Occipital lobe (tissue), 1 donor: ENCODE measurements at regions not wholly inside any gene's neighbourhood (a gene's known extent, or its start where the extent isn't known, plus 50 kb on each side); places are given as distances from the start of the nearest gene placed in this dataset.

ENCODE experiments used
- DNase-seq: peaks from one replicate; lab custom pipeline; 2025; lab: John Stamatoyannopoulos, UW

DNA sequence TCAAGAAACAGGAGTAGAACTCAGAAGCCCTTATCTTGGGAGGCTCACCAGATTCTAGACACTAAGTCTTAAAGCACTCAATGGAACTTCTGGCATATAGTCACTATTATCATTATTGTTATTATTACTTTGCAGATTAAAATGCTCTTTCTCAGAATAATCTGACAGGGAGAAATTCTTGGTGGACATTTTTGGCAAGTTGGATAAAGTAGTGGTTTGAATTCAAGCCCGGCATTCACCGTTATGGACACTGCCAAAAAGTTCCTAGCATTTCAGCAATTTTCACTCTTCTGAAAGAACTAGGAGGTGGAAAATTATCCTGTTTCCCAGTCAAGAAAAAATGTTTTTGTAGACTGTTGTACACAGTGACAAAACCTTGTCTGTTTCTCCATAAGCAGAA, 179.6 kb upstream of the ISX start:
- no peak for DNase-seq

DNA sequence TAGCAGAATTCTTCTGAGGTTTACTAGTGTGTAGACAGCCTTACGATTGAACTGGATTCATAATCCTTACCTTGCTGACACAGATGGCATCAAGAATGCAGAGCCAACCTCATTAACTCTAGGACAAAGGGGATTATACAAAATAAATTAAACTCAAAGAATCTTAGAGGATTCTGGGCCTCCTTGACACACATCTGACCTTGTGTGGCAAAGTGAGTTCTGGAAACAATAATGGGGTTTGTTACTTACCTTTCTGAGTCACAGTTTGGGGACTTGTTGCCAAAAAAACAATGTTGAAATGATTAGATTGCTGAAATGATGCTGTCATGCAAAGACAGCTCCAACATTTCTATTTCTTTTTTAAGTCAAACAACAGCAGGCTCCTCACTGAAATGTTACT, 179.1 kb upstream of the ISX start:
- no peak for DNase-seq

DNA sequence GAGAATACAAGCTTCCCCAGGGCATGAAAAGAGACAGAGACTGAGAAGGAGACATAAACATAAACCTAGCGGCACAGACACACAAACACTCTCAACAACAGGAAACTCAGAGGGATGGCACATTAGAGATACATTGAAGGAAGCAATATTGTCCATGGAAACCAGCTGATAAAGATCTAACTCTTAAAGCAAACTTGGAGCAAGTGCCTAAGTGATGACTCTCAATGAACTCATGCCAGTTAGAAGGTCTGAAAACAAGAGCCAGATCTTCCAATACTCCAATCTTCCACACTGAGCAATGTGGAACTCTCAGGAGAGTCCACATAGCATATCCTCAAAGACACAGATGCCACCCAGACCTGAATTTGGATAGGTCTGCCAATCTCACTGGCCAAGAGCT, 168.8 kb upstream of the ISX start:
- DNase-seq, result no peak

DNA sequence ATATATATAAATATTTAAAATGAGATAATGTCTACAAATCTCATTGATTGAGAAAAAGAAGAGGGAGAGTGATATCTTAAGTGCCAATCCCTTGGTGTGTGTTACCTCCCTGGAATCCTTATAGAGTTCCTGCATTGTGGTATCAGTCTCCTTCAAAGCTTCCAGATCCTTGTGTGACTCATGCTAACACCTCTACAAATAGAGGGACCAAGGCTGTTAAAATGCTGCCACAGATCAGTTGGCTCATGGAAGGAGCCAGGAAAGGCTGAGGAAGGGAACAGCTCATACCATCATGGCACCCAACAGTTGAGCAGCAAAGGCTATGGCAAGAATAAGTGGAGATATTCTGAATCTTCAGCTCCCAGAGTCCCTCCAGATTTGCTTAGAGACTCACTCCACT, 163.6 kb upstream of the ISX start:
- DNase-seq, result no peak

DNA sequence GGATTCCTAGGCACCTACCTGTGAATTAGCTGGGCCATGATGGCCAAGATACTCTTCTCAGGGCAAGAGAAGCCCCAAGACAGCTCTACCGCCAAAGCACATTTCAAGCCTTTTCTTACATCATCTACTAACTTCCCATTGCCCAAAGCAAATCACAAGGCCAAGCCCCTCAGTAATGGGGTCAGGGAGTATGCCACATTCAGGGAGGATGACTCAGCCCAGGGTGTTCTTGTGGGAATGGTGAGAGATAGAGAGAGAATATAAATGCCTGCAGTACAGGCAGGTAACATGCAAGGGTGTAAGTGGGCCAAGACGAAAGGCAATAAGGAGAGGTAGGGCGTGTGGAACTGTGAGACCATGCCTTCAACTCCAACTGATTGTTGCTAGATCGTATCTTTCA, 162.5 kb upstream of the ISX start:
- DNase-seq, result no peak

DNA sequence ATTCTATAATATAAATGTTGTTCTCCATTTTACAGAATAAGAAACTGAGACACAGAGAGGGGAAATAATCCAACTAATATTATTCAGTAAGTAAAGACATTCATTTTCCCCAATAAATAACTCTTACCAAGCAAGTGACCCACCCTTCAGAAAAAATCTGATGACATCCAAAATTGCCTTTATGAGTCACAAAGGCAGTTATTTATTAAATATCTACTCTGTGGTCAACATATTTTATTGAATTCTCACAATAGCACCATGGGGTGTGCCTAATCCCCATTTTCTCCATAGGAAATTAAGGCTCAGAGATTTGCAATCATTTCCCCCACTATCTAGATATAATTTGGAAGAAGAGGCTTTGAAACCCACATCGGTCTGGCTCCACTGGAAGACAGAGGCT, 161.5 kb upstream of the ISX start:
- DNase-seq, result no peak

DNA sequence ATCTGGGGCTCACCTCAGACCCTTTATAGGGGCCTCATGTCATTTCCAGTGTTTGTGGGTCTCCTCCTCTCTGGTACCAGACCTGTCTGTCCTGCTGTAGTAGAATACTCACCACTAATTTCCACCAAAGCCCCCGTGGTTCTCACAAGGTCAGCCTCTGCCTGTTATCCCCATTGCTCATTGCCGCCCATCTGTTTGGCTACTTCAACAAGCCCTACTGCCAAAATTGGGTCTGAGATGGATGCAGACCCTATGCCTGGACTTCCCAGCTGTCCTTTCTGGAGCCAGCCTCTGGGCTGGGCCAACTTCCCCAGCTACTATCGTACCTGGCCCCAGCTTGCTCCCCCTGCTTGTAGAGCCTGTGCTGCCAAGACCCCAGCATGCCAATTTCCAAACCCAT, 152.1 kb upstream of the ISX start:
- DNase-seq, result no peak

DNA sequence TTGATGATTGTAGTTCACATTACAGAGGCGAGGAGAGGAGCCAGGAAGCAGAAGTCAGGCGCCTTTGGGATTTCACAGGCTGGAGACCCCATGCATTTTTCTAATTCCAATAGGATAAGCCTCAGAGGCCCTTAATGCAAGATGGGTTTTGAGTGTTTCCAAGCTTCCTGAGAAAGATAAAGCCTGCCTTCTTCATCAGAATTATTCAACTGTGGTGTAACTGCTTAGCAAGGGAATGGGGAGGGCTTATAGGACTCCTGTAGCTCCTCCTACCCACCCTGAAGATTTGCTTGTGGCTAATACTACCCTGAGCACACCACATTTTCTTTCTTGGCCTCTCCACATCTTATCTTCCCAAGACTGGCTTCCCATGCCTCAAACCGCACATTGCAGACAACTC, 151.1 kb upstream of the ISX start:
- no peak for DNase-seq

DNA sequence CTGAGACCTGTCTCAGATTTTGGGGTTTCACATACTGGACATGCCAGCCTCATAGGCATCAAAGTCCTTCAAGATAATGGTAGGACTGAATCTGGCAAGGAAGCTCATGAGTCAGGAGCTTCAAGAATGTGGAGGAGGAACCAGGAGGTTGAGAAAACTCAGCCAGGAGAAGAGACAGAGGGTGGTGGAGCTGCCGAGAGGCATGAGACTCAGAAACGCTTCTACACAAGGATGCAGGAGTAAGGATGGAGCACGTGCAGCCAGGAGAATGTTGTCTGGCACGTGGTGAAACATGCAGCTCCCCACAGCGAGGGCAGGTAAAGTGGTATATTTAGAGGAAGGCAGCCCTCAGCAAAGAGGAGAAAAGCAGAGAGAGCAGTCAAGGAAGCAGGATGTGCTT, 148.7 kb upstream of the ISX start:
- DNase-seq, result no peak

DNA sequence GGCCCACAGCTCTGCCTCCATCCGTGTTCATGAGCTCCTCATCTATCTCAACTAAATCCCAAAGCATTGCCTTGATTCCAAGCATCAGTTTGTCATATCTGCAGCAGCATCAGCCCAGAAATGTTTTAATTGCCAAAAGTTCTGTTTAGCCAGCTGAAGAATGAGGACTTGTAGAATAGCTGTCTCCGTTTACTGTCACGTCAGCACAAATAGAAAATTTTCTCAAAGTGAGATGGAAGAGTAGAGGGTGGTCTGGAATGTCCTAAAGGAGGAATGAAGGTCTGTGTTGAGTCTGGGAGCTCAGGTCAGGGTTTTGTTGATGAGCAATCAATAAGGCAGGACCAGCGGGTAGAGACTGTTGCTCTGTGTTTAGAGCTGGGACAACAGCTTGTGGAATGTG, 134.9 kb upstream of the ISX start:
- no peak for DNase-seq

DNA sequence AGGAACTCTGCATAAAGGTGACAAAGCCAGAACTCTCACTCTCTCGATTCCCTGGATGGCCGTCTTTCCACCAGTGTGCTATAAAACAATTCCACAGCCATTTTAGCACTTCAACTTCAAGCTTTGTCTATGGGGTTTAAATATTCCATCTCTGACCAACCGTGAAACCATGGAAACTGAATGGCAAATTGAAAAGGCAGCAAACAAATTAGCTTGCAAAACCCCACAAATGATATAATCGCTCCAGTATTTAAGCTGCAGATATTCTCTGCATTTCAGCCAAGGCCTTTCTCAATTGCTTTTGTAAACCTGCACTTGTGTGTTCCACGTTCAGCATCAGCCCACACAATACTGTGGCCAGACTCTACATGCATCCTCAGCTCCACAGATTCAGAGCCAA, 131.7 kb upstream of the ISX start:
- DNase-seq, result no peak

DNA sequence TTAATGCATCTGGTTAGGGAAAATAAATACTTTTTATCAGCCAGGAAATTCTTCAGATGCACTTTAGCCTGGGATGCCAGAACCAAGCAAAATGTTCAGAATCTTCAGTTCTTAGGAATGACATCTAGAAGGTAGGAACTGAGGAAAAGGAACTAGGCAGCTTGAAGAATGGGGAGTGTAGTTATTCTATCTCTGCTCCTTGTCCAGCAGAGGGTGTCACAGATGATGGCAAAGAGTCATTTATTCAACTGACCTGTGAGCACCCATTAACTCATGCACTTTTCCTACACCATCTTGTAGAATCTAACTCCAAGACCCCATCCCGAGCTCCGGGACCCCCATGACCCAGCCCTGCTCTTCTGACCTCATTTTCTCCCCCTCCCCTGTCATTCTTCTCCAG, 122.1 kb upstream of the ISX start:
- DNase-seq, result no peak

DNA sequence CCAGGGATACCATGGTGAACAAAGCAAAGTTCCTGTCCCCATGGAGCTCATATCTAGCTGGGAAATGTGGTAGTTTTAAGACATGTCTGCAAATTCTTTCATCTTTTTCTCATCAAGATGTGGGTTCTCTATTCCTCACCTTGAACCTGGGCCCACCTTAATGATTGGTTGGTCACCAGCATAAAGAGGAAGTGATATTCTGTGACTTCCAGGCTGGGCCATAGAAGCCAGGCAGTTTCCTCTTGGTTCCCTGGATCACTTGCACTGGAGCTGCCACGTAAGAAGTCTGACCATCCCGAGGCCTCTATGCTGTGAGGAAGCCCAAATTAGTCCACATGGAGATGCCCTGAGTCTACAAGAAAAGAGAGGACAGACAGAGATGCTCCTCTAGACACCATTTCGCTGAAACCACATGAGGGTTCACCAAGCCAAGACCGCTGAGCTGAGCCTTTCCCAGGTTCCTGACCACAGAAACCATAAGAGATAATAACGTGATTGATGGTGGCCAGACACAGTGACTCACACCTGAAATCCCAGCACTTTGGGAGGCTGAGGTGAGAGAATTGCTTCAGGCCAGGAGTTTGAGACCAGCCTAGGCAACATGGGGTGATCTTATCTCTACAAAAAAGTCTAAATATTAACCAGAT, 119.5 kb upstream of the ISX start:
- DNase-seq, result no peak

DNA sequence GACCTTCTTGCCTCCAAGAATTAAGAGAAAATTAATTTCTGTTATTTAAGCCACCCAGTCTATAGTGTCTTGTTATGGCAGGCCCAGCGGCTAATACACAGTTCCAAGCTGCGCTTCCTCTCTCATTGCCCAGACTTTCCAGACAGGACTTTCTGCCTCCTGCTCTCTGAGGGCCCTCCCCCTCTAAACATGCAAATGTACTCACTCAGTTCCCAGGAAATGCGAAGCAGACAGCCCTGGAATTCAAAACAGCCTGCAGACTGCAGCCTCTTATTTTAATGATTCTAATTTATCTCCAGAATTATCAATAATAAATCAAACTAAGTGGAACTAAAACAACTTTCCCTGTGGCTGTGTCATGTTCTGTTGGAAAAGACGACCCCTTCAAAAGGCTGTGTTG, 115.5 kb upstream of the ISX start:
- no peak for DNase-seq

DNA sequence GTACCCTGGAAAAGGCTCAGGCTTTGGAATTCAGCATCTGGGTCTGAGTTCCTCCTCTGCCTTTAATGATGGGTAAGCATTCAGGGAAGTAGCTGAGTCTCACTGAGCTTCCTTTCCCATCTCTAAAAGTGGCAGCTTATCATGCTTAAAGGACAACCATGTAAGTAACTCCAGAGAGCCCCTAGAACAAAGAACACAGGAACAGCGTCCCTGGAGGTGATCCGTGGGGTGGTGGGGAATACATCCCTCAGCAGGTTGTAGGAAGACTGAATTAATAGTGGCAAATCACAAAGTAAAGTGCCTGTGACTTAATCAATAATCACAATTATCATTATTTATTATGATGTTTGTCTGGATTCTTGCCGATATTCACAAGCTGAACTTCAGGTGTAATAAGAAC, 114.7 kb upstream of the ISX start:
- DNase-seq, result no peak

DNA sequence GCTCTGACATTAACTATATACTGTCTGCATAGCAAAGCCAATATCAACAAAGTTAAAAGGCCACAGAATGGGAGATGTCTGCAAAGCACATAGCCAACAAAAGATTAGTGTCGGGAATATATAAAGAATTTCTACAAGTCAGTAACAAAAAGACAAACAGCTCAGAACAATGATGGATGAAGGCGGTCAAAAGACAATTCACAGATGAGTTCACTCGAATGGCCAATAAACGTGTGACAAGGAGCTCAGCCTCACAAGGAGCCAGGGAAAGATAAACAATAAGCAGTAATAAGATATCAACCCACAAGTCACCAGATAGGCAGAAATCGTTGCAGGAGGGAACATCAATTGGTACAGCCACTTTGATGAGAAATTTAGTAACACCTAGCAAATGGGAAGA, 106.0 kb upstream of the ISX start:
- DNase-seq, result no peak

DNA sequence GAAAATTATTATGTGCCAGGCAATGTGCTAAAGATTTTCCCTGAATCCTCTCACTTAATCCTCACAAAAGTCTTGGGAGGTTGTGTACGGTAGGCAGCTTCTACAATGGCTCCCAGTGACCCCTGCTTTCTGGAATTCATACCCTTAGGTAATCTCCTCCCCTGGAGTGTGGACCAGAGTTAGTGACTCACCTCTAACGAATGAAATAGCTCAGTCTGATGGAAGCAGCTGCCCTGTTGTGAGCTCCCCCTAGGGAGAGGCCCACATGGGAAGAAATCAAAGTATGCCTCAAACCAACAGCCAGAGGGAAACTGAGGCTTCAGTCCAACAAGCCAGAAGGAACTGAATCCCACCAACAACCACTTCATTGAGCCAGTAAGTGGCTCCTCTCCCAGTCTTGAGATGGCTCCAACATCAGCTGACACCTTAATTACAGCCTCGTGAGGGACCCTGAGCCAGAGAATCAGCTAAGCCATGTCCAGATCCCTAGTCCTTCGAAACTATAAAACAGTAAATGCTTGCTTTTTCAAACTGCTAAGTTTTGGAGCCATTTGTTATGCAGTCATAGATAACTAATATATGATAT, 98.9 kb upstream of the ISX start:
- no peak for DNase-seq

DNA sequence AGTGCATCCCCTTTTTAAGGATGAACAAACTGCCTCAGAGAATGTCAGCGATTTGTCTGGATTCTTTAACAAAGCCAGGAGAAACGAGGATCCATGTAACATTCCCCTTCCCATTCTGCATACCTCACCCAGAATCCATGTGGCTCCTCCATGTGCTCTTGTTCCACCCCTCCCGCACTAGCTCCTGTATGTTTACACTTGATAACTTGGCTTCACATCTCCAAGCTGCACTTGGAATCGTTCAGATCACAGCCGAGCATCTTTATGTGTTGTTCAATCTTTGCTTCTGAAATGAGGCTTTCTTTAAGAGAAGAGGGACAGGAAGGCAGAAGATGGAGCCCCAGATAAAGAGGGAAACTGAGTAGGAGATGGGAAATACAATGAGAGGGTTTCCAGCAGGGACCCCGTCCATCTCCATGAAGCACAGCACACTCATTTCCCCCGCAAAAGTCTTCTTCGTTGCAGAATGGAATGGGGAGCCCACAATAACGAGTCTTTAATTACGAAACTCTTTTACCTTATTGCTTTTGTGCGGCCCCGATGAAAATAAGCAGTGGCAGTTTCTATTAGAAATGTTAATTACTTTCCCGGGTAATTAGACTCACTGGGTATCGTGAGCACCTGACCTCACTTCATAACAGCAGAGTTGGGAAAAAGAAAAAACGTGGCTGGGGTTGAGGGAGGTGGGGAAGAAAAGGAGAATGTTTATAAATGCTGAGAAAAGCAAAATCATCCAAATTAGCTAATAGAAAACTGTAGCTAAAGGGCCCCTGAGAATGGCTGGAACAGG, 96.8 kb upstream of the ISX start:
- no peak for DNase-seq

DNA sequence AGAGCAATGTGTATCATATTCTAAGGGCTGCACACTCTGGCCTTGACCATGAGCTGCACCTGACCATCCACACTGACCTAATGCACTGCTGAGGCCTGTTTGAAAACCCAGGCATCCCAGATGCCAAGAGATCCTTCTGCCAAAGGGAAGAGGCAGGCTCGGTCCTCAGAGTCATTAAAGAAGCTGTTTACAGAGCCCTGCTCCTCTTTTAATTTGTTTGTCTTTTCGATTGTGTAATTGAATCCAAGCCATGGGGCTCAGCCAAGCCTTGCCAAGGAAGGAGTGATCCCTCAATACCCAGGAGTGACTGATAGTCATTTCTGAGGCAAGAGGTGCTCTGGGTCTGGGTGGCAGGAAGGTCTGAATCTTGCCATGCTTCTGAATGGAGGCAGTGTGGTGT, 94.5 kb upstream of the ISX start:
- DNase-seq, result no peak

DNA sequence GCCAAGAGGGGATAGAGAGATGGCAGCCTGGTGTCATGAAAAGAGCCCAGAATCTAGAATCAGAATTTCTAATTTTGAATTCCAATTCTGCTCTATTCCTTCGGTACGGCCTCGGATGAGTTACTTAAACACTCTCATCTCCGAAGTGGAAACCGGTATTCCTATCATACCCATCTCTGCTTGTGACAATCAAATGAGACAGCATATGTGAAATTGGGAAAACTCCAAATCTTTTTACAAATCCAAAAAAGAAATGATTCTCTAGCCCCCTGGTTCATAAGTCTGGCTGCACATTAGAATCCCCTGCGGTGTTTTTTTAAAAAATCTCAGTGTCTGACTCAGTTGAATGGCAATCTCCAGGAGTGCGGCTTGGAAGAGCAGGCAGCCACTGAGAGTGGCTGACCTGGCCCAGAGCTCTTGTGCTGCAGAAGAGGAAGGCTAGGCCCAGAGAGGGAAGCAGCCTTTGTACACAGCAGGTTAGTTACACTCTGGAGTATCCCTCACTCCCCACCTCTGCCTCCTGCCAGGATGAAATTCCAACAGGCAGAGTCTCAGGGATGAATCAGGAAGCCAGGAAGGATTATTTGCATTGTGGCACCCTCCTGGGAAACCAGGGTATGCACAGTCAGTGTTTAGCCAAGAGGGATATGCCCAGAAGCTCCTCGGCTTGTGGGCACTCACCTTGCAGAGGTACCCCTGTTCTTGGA, 93.6 kb upstream of the ISX start:
- DNase-seq, result no peak

DNA sequence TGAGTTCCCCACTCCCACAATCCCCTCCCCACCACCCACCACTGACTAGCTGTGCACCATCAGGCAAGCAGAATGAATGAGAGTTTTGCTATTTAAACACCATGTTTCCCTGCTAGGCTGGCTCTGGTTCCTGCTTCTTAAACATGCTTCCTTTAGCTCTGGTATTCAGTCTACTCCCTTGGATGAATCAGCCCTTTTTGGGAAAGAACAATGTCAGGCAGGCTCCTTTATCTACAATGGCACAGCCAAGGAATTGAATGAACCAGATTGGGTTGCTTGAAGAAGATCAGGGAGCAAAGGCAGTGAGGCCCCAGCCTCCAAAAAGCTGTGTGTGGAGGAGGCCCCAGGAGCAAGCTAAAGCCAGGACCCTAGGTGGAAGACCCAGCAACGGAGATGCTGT, 92.9 kb upstream of the ISX start:
- DNase-seq, result no peak

DNA sequence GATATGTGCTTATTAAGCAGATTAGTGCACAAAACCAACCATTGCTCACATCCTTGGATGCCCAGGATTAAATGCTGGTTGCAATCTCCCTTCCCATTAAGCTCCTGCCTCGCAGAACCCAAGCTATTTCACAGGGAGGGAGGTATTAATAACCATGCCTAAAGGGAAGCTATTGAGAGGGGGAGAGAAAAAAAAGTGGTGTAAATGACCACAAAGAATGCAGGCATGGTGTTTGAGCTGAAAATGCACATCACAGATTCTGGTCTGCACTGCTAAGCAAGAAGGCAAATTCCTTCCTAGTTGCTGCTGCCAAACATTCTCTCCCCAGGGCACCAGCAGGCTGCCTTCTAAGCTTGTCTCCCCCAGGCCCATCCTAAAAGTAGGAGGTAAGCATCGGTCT, 92.0 kb upstream of the ISX start:
- DNase-seq, result no peak

DNA sequence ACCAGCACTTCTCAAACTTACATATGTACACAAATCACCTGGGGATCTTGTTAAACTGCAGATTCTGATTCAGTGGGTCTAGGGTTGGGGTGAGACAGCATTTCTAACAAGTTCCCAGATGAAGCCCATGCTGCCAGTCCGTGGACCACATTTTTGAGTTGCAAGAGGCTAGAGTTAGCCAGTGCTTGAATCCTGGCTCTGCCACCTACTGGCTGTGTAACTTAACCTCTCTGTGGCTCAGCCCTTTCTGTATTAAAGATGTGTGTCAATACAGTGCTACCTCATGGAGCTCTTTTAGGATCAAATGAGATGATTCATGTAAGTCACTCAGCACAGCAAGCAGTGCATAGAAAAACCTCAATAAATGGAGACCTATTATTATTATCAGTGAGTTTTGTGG, 90.2 kb upstream of the ISX start:
- no peak for DNase-seq
